ENCODE measurements at regions not wholly inside any gene's neighbourhood (a gene's known extent, or its start where the extent isn't known, plus 50 kb on each side); places are given as distances from the start of the nearest gene placed in this dataset.
A peak's percentile ranks its signal among the peaks of the same experiment; 100 is the strongest.

DNA sequence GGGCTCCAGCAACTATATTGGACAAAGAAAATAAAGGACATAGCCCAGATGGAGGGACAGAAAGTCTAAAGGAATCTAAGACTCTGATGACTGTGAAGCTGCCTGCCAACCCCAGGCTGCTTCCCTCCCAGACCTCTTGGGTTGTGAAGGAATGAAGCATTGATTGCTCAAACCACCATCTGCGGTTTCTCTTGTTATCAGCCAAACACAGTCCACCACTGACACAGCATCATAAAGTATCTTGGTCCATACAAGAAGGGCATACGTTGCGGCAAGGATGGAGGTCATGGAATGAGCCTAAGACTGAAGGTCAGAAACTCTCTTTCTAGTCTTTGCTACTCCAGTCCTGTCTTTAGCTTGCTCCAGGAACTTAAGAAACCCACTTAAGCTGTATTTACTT, 58.5 kb upstream of the PLXNC1 start (continued):
- TF ChIP-seq, protein P1, sequence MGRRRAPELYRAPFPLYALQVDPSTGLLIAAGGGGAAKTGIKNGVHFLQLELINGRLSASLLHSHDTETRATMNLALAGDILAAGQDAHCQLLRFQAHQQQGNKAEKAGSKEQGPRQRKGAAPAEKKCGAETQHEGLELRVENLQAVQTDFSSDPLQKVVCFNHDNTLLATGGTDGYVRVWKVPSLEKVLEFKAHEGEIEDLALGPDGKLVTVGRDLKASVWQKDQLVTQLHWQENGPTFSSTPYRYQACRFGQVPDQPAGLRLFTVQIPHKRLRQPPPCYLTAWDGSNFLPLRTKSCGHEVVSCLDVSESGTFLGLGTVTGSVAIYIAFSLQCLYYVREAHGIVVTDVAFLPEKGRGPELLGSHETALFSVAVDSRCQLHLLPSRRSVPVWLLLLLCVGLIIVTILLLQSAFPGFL (CRISPR knock-in tag; IDR thresholded peaks at IDR 0.05) = no peak
- peak; percentile 99 for TF ChIP-seq ESRRA (IDR thresholded peaks at IDR 0.05; ENCODE audit: borderline replicate concordance, low read depth)
- TF ChIP-seq, protein P2, sequence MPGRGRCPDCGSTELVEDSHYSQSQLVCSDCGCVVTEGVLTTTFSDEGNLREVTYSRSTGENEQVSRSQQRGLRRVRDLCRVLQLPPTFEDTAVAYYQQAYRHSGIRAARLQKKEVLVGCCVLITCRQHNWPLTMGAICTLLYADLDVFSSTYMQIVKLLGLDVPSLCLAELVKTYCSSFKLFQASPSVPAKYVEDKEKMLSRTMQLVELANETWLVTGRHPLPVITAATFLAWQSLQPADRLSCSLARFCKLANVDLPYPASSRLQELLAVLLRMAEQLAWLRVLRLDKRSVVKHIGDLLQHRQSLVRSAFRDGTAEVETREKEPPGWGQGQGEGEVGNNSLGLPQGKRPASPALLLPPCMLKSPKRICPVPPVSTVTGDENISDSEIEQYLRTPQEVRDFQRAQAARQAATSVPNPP (IDR thresholded peaks at IDR 0.05; ENCODE audit: borderline replicate concordance, insufficient read depth, insufficient read length) = no peak
- no peak for TF ChIP-seq ZFP1 (CRISPR knock-in tag; IDR thresholded peaks at IDR 0.05)
- TF ChIP-seq GATA2 (CRISPR knock-in tag; IDR thresholded peaks at IDR 0.05) = peak; percentile 34; the same call in 1 of the 2 replicates
- TF ChIP-seq BCL6 (CRISPR knock-in tag; IDR thresholded peaks at IDR 0.05) = no peak
- TF ChIP-seq ZNF311 (CRISPR knock-in tag; IDR thresholded peaks at IDR 0.05) = no peak
- TF ChIP-seq, protein P3, sequence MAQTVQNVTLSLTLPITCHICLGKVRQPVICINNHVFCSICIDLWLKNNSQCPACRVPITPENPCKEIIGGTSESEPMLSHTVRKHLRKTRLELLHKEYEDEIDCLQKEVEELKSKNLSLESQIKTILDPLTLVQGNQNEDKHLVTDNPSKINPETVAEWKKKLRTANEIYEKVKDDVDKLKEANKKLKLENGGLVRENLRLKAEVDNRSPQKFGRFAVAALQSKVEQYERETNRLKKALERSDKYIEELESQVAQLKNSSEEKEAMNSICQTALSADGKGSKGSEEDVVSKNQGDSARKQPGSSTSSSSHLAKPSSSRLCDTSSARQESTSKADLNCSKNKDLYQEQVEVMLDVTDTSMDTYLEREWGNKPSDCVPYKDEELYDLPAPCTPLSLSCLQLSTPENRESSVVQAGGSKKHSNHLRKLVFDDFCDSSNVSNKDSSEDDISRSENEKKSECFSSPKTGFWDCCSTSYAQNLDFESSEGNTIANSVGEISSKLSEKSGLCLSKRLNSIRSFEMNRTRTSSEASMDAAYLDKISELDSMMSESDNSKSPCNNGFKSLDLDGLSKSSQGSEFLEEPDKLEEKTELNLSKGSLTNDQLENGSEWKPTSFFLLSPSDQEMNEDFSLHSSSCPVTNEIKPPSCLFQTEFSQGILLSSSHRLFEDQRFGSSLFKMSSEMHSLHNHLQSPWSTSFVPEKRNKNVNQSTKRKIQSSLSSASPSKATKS (CRISPR knock-in tag; IDR thresholded peaks at IDR 0.05) = no peak
- TF ChIP-seq, protein P4, sequence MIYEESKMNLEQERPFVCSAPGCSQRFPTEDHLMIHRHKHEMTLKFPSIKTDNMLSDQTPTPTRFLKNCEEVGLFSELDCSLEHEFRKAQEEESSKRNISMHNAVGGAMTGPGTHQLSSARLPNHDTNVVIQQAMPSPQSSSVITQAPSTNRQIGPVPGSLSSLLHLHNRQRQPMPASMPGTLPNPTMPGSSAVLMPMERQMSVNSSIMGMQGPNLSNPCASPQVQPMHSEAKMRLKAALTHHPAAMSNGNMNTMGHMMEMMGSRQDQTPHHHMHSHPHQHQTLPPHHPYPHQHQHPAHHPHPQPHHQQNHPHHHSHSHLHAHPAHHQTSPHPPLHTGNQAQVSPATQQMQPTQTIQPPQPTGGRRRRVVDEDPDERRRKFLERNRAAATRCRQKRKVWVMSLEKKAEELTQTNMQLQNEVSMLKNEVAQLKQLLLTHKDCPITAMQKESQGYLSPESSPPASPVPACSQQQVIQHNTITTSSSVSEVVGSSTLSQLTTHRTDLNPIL (CRISPR knock-in tag; IDR thresholded peaks at IDR 0.05) = no peak
- TF ChIP-seq XRCC5 (IDR thresholded peaks at IDR 0.05; ENCODE audit: low read depth, low read length) = no peak
- peak; percentile 46 for TF ChIP-seq MAFG (tag; conservative IDR thresholded peaks at IDR 0.05)
- peak; percentile 81; the same call in 1 of the 2 replicates for TF ChIP-seq PML (IDR thresholded peaks at IDR 0.05; ENCODE audit: low read length)
- no peak for TF ChIP-seq ZNF324 (CRISPR knock-in tag; IDR thresholded peaks at IDR 0.05)
- no peak for TF ChIP-seq NUFIP1 (IDR thresholded peaks at IDR 0.05; ENCODE audit: partially characterized antibody)
- TF ChIP-seq ZNF217 (CRISPR knock-in tag; IDR thresholded peaks at IDR 0.05) = no peak
- TF ChIP-seq E2F3 (CRISPR knock-in tag; IDR thresholded peaks at IDR 0.05) = no peak
- TF ChIP-seq CBFA2T3 (IDR thresholded peaks at IDR 0.05) = peak; percentile 92
- TF ChIP-seq ZNF785 (CRISPR knock-in tag; IDR thresholded peaks at IDR 0.05) = no peak
- peak; percentile 17 for TF ChIP-seq CCNT2 (IDR thresholded peaks at IDR 0.05; ENCODE audit: borderline replicate concordance, extremely low read depth, insufficient read length, low read depth, low read length)
- no peak for TF ChIP-seq CHD4 (IDR thresholded peaks at IDR 0.05; ENCODE audit: insufficient read depth, insufficient replicate concordance, low read depth, low read length, poor library complexity, severe bottlenecking)
- TF ChIP-seq PTBP1 (IDR thresholded peaks at IDR 0.05; ENCODE audit: low read depth, low read length) = no peak
- TF ChIP-seq KAT8 (IDR thresholded peaks at IDR 0.05; ENCODE audit: low read depth) = no peak
- TF ChIP-seq SNIP1 (IDR thresholded peaks at IDR 0.05; ENCODE audit: low read depth) = no peak
- TF ChIP-seq, protein P5, sequence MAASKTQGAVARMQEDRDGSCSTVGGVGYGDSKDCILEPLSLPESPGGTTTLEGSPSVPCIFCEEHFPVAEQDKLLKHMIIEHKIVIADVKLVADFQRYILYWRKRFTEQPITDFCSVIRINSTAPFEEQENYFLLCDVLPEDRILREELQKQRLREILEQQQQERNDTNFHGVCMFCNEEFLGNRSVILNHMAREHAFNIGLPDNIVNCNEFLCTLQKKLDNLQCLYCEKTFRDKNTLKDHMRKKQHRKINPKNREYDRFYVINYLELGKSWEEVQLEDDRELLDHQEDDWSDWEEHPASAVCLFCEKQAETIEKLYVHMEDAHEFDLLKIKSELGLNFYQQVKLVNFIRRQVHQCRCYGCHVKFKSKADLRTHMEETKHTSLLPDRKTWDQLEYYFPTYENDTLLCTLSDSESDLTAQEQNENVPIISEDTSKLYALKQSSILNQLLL (CRISPR knock-in tag; IDR thresholded peaks at IDR 0.05; ENCODE audit: borderline replicate concordance) = no peak

Measured in K562 (cell line).